ENCODE measurements at regions not wholly inside any gene's neighbourhood (a gene's known extent, or its start where the extent isn't known, plus 50 kb on each side); places are given as distances from the start of the nearest gene placed in this dataset.

- Histone ChIP-seq H3K27ac (no peak overlapping the region), H3K4me3 (no peak overlapping the region), H3K27me3 (no peaks in the 10 kb centered on the region), H3K9me3 (no peaks in the 10 kb centered on the region), H3K4me1 (peaks cover 0 to 26% (median 8%) of the 10 kb centered on the region in 4 donors), H3K36me3 (no peaks in the 10 kb centered on the region)
- intact Hi-C loops (cut with DNase I): no loop called here
- 89% methylated on average over 3 of the region's 3 CpGs for WGBS, 2 donors
- TF ChIP-seq CTCF (IDR thresholded peaks at IDR 0.05): no peak
- TF ChIP-seq POLR2A (IDR thresholded peaks at IDR 0.05): no peak
- no peak for TF ChIP-seq POLR2AphosphoS5 (IDR thresholded peaks at IDR 0.05)
- no peak for TF ChIP-seq EP300 (IDR thresholded peaks at IDR 0.05)
- DNase-seq: no peak
Measured at GRCh38 chr10:84701370-84701720, 373.0 kb downstream of the CCSER2 start.

GRCh38 chr10:84704101-84704500, 375.7 kb downstream of the CCSER2 start:
- intact Hi-C loops (cut with DNase I): no loop called here
- Histone ChIP-seq H3K4me3 (no peak overlapping the region), H3K36me3 (no peaks in the 10 kb centered on the region), H3K4me1 (peaks cover 0 to 35% (median 20%) of the 10 kb centered on the region in 4 donors), H3K27ac (no peak overlapping the region), H3K9me3 (no peaks in the 10 kb centered on the region), H3K27me3 (no peaks in the 10 kb centered on the region)
- DNase-seq: no peak
- TF ChIP-seq POLR2A (IDR thresholded peaks at IDR 0.05) (no peak), POLR2AphosphoS5 (IDR thresholded peaks at IDR 0.05) (no peak), EP300 (IDR thresholded peaks at IDR 0.05) (no peak), CTCF (IDR thresholded peaks at IDR 0.05) (no peak)
- WGBS, 2 donors: 71 to 80% methylated on average over 3 of the region's 3 CpGs

GRCh38 chr10:84706431-84706830, 378.0 kb downstream of the CCSER2 start:
- 63 to 72% methylated on average over 1 of the region's 1 CpG for WGBS, 2 donors
- H3K27me3 ChIP-seq: no peaks in the 10 kb centered on the region
- no peak overlapping the region for H3K4me3 ChIP-seq
- TF ChIP-seq EP300 (IDR thresholded peaks at IDR 0.05): no peak
- H3K36me3 ChIP-seq: no peaks in the 10 kb centered on the region
- H3K9me3 ChIP-seq: no peaks in the 10 kb centered on the region
- H3K27ac ChIP-seq: peak overlapping the region in 3 of 4 donors; percentile 55 to 78 (median 73)
- peaks cover 0 to 29% (median 17%) of the 10 kb centered on the region in 4 donors for H3K4me1 ChIP-seq
- intact Hi-C loops (cut with DNase I): loop anchor here (5.0 kb wide), 1 partner anchor 114 kb away; no protein-coding TSS in a partner anchor
- no peak for DNase-seq

- Histone ChIP-seq H3K27ac (peak overlapping the region in 3 of 4 donors; percentile 55 to 78 (median 73)), H3K4me3 (no peak overlapping the region), H3K27me3 (no peaks in the 10 kb centered on the region), H3K36me3 (no peaks in the 10 kb centered on the region), H3K9me3 (no peaks in the 10 kb centered on the region), H3K4me1 (peaks cover 0 to 28% (median 17%) of the 10 kb centered on the region in 4 donors)
- TF ChIP-seq POLR2A (IDR thresholded peaks at IDR 0.05) (no peak), EP300 (IDR thresholded peaks at IDR 0.05) (peak; percentile 60 to 91 (median 89)), POLR2AphosphoS5 (IDR thresholded peaks at IDR 0.05) (peak; percentile 81 to 94 (median 90))
- intact Hi-C loops (cut with DNase I): loop anchor here (5.0 kb wide), 1 partner anchor 115 kb away; no protein-coding TSS in a partner anchor
- DNase-seq: peak; percentile 79
- WGBS, 2 donors: 75 to 82% methylated on average over 8 of the region's 8 CpGs
Measured at GRCh38 chr10:84706875-84707274, 378.5 kb downstream of the CCSER2 start.

- intact Hi-C loops (cut with DNase I): no loop called here
- DNase-seq: no peak
- Histone ChIP-seq H3K36me3 (no peaks in the 10 kb centered on the region), H3K9me3 (no peaks in the 10 kb centered on the region), H3K27ac (no peak overlapping the region), H3K27me3 (no peaks in the 10 kb centered on the region), H3K4me3 (no peak overlapping the region), H3K4me1 (no peaks in the 10 kb centered on the region)
- TF ChIP-seq POLR2AphosphoS5 (IDR thresholded peaks at IDR 0.05): no peak
- no peak for TF ChIP-seq POLR2A (IDR thresholded peaks at IDR 0.05)
- TF ChIP-seq CTCF (IDR thresholded peaks at IDR 0.05): no peak
- TF ChIP-seq EP300 (IDR thresholded peaks at IDR 0.05): no peak
- whole genome bisulfite sequencing, 2 donors: 34 to 41% methylated on average over 2 of the region's 2 CpGs
Measured at GRCh38 chr10:84715911-84716310, 387.5 kb downstream of the CCSER2 start.
